GM19023 (cell line): ENCODE measurements at regions not wholly inside any gene's neighbourhood (a gene's known extent, or its start where the extent isn't known, plus 50 kb on each side); places are given as distances from the start of the nearest gene placed in this dataset.

ENCODE experiments used
- ATAC-seq: cut with Tn5 transposase; IDR thresholded peaks from one replicate; pipeline ENCODE4 v1.9.1; 2021; ENCODE audit warnings: mild to moderate bottlenecking, moderate library complexity; ENCODE audit not compliant: unreplicated experiment

GRCh38 chr7:131233193-131233592, 94.5 kb upstream of the MKLN1 start:
- no peak for ATAC-seq

DNA sequence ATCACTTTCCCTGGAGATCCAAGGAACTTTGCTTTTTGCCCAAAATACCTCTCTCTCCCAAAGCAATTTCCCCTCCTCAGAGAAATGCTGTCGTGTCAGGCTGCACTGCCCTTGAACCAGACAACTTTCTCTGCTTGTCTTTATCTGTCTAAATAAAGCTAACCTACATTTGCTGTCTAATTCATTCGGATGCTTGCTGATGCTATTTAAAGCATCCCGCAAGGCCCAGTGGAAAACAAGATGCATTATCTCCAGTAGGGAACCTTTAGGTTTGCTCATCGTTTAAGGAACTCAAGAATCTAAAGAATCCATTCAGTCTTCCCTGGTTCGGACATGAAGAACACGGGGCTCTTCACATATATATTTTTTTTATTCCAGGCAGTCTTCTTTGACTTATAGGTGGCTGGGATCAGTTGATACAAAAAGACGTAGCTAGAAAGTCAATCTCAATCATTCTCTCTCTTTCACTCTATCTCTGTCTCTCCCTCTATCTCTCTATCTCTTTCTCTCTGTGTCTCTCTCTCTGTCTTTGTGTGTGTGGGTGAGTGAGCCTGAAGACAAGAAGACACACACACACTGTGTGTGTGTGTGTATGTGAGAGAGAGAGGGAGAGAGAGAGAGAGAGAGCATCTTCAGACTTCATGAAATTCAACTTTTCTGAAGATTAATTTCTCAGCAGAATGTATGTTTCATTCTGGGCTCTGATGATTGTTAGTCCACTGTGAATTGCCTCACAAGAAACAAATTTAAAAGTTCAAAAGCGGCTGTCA, 92.8 kb upstream of the MKLN1 start:
- no peak for ATAC-seq

DNA sequence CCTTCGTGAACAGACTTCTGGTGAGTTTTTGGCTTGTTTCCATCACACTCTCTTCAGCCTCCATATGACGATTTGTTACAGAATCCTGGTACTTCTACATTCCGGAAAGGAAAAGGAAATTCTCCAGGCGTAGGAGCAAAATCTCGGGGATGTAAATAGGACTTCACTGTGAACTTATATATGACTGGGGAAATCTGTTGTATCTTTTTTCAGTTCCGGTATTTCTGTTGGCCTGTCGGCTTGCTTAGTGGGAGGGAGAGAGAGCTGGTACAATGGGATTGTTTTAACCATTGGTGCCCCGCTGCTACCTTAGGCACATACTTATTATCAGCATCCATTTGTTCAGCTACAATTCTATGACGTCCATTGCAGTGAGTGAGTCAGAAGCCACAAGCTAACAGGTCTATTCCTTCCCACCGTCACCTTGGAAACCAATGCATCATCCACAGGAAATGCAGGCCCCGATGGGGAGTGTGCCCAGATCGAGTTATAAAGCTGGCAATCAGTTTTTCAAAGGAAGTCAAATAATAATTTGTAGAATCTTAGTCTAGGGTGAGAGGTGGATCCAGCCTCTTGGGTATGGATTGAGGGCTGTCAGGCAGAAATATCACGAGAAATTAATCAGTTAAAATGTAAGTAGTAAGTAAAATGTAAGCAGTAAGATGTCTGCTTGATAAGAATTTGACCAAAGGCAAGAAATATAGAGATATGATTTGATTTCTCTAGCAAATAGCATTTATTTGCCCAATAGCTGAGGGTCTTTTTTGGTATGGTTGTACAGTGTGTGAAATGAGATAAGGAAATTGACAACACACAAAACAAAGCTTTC, 92.0 kb upstream of the MKLN1 start:
- ATAC-seq = no peak

GRCh38 chr7:131236318-131236672, 91.4 kb upstream of the MKLN1 start:
- ATAC-seq = no peak

- ATAC-seq = no peak
Measured at GRCh38 chr7:131238347-131238931, 89.2 kb upstream of the MKLN1 start.

GRCh38 chr7:131241386-131241785, 86.3 kb upstream of the MKLN1 start:
- ATAC-seq = no peak

DNA sequence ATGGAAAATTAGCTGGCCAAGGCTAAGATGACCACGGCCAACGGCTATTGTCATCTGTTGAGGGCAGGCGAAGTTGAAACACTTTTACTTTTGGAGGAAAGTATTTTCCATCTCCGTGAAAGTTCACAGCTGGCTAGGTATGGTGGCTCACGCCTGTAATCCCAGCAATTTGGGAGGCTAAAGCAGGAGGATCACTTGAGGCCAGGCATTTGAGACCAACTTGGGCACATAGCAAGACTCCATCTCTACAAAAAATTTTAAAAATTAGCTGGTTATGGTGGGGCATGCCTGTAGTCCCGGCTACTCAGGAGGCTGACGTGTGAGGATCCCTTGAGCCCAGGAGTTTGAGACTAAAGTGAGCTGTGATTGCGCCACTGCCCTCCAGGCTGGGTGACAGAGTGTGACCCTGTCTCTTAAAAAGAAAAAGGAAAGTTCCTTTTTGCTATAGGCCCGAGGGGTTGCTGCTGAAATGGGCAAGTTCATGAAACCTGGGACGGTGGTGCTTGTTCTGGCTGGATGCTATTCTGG, 85.5 kb upstream of the MKLN1 start:
- ATAC-seq = no peak

- ATAC-seq = no peak
Measured at GRCh38 chr7:131244259-131244852, 83.3 kb upstream of the MKLN1 start.

DNA sequence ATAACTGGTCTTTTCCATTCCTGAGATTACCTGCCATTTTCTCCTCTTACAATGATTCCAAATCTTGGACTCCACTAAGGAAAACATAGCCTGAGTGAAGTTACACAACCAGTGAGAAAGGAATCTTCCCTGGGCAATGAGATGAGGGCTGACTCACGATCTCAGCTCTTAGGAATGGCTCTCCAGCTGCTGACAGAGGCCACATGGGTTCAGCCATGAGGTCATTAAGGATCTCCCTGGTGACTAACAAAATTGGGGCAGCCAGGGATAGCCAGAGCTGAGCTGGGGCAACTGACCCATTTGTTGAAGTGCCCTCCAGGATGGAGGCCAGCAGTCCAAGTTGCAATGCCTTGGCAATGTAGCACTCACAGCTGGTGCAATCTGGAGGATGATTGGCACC, 78.7 kb upstream of the MKLN1 start:
- no peak for ATAC-seq

DNA sequence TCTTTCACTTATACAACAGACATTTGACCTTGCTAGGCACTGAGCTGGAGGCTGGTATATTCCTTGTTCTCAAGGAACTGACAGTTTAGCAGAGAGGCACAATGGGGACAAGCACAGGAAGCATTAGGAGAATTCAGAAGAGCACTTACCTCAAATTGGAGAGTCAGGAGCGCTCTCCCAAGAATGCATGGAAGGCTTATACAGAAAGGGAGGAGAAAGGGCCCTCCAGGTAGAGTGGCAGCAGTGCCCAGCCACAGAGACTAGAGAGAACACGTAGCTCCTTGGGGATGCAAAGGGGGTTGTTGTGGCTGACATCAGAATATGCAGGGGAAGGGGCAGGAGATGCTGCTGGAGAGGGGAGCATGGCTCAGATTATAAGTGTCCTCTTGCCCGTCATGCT, 78.2 kb upstream of the MKLN1 start:
- ATAC-seq = no peak

- no peak for ATAC-seq
Measured at GRCh38 chr7:131250331-131250730, 77.3 kb upstream of the MKLN1 start.

- ATAC-seq = no peak
Measured at GRCh38 chr7:131251371-131251770, 76.3 kb upstream of the MKLN1 start.

GRCh38 chr7:131252976-131253375, 74.7 kb upstream of the MKLN1 start:
- no peak for ATAC-seq

- no peak for ATAC-seq
Measured at GRCh38 chr7:131254211-131254610, 73.5 kb upstream of the MKLN1 start.

- ATAC-seq = no peak
Measured at GRCh38 chr7:131255242-131255641, 72.4 kb upstream of the MKLN1 start.

DNA sequence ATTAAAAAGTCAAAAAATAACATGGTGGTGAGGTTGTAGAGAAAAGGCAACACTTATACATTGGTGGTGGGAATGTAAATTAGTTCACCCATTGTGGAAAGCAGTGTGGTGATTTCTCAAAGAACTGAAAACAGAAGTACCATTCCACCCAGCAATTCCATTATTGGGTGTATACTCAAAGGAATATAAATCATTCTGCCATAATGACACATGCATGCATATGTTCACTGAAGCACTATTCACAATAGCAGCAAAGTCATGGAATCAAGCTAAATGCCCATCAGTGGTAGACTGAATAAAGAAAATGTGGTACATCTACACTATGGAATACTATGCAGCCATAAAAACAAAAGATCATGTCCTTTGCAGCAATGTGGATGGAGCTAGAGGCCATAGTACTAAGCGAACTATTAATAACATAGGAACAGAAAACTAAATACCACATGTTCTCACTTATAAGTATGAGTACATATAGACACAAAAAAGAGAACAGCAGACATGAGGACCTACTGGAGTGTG, 66.1 kb upstream of the MKLN1 start:
- no peak for ATAC-seq

GRCh38 chr7:131265227-131265626, 62.4 kb upstream of the MKLN1 start:
- no peak for ATAC-seq

DNA sequence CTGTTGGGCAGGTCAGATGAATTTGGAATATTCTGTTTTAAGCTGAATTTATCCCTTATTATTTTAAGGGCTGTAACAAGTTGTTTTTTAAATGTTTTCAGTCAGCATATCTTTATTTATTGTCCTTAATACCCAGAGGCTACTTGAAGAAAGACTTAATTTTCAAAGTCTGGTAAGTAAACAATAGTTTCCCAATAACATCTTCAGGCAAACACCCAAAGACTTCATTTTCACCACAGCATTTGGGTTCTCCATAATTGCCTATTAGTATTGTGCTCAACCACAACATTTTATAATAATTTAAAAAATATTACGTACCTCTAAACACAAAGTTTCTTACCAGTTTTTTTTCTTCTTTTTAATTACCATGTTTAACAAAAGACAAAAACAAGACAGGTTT, 60.0 kb upstream of the MKLN1 start:
- ATAC-seq = no peak

DNA sequence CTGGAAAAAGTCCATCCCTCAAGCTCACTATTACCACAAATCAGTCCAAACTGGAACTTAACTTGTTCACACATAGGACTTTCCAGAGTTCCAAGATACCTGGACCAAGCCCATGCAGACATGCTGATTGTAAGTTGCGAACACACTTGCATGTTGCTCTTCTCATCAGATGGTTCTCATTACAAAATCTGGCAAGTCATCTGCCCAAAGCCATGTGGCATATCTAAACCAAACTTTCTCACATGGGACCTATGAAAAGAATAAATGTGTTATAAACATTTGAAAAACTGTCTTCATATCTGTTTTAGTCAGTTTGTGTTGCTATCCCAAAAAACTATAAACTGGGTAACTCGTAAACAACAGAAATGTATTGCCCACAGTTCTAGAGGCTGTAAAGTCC, 58.8 kb upstream of the MKLN1 start:
- no peak for ATAC-seq

GRCh38 chr7:131272086-131272485, 55.6 kb upstream of the MKLN1 start:
- no peak for ATAC-seq

DNA sequence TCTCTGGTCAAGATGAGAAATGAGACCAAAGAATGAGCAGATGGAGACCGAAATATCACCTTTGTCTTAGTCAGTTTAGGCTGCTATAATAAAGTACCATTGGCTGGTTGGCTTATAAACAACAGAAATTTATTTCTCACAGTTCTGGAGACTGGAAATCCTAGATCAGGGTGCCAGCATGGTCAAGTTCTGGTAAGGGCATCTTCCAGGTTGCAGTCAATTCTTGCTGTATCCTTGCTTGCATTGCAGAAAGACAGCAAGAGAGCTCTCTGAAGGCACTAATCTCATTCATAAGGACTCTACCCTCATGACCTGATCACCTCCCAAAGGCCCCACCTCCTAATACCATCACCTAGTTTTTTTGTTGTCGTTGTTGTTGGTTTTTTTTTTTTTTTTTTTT, 52.7 kb upstream of the MKLN1 start:
- ATAC-seq = no peak
